ENCODE measurements at regions not wholly inside any gene's neighbourhood (a gene's known extent, or its start where the extent isn't known, plus 50 kb on each side); places are given as distances from the start of the nearest gene placed in this dataset.
"Not testable (repeated sequence)": the region's sequence is repeated elsewhere in the genome, so short reads cannot be mapped to it uniquely, and the experiment has no call there.

DNA sequence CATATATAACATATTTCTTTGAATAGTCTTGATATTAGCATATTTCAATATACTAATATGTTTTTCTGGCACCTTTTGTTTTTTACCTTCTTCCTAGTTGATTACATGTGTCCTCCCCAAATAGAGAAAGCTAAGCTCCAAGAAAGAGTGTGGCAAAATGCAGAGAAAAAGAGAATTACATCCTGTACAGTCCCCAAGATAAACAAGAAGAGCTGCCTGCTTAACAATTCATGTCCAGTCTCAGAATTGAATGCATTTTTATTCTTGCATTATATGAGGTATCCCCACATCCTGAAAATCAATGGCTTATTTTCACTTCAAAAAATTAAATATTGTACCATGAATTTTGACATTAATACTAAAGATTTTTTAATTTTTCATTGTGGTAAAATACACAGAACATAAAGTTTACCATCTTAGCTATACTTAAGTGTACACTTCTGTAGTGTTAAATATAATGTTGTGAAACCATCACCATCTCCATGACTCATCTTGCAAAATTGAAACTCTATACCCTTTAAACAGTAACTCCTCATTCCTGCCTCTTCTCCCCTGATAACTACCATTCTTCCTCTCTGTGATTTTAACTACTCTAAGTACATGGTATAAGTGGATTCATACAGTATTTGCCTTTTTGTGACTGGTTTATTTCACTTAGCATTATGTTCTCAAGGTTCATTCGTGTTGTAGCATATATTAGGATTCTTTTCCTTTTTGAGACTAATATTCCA lies 490.3 kb downstream of the COL12A1 start:
- TF ChIP-seq CTCF (IDR thresholded peaks at IDR 0.05; ENCODE audit: low read depth, low read length, missing control alignments): no peak
- no peak for DNase-seq (ENCODE audit: low read depth)
- in situ Hi-C loops (cut with HindIII; ENCODE audit: low sequenced_read_pairs): no loop called here
- H3K4me3 ChIP-seq (ENCODE audit: low read depth, low read length): no peak overlapping the region

- no peak overlapping the region for H3K4me3 ChIP-seq (ENCODE audit: low read depth, low read length)
- in situ Hi-C loops (cut with HindIII; ENCODE audit: low sequenced_read_pairs): no loop called here
- TF ChIP-seq CTCF (IDR thresholded peaks at IDR 0.05; ENCODE audit: low read depth, low read length, missing control alignments): no peak
- DNase-seq (ENCODE audit: low read depth): no peak
Observed at GRCh38 chr6:74713941-74714340, 491.9 kb downstream of the COL12A1 start.

DNA sequence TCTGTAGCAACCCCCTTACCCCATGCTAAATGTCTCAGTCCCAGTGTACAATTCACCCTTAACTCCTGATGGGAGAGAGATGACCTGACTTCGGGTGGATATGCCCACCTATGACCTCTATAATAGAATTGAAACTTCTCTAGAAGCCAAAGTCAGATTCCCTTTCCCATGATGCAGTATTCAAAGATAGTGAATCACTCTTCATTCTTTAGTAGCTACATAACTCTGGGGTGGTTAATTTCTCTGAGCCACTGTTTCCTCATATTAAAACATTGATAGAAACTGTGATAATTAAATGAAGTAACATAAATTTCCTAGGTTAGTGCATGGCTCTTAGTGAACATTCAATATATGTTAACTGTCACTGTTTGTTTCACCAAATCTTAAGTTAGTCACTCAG lies 500.4 kb downstream of the COL12A1 start:
- DNase-seq (ENCODE audit: low read depth): no peak
- in situ Hi-C loops (cut with HindIII; ENCODE audit: low sequenced_read_pairs): no loop called here
- H3K4me3 ChIP-seq (ENCODE audit: low read depth, low read length): no peak overlapping the region
- no peak for TF ChIP-seq CTCF (IDR thresholded peaks at IDR 0.05; ENCODE audit: low read depth, low read length, missing control alignments)

GRCh38 chr6:74704540-74704939 lies 501.3 kb downstream of the COL12A1 start:
- DNase-seq (ENCODE audit: low read depth); in situ Hi-C loops (cut with HindIII; ENCODE audit: low sequenced_read_pairs); H3K4me3 ChIP-seq (ENCODE audit: low read depth, low read length): not testable (repeated sequence)

DNA sequence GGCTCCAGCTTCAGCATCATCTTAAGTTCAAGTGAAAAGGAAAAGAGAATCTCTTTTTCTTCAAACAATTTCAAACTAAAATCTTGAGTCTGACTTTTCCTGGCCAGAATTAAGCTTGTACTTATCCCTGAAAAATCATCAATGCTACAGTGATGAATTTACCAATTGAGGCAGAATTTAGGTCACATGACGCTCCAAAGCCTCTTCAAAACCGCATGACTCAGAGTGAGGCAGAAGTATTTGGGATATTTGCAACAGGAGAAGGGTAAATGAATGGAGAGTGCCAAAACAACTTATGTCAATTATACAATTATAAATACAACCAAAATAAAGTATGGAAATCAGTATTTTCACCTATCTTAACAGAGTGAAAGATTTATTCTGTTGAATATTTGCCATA lies 515.5 kb downstream of the COL12A1 start:
- TF ChIP-seq CTCF (IDR thresholded peaks at IDR 0.05; ENCODE audit: low read depth, low read length, missing control alignments): no peak
- no peak overlapping the region for H3K4me3 ChIP-seq (ENCODE audit: low read depth, low read length)
- in situ Hi-C loops (cut with HindIII; ENCODE audit: low sequenced_read_pairs): no loop called here
- no peak for DNase-seq (ENCODE audit: low read depth)

DNA sequence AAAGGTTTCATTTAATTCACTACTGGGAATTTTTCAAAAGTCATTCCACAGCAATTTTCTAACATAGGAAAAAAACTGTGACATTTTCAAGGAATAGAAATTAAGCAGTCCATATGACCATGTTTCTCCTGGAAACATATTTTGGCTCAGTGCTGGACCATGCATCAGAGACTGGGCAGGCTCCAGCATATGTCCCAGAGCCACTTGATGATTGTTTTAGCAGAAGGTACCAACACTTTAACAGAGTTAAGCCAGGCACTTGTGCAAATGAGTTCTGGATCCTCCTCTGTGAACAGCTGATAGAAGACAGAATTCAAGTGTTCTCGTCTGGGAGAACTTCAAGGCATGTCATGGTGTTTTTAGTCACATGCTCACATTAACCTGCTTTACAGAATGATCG lies 516.3 kb downstream of the COL12A1 start:
- TF ChIP-seq CTCF (IDR thresholded peaks at IDR 0.05; ENCODE audit: low read depth, low read length, missing control alignments): no peak
- in situ Hi-C loops (cut with HindIII; ENCODE audit: low sequenced_read_pairs): no loop called here
- no peak overlapping the region for H3K4me3 ChIP-seq (ENCODE audit: low read depth, low read length)
- no peak for DNase-seq (ENCODE audit: low read depth)

DNA sequence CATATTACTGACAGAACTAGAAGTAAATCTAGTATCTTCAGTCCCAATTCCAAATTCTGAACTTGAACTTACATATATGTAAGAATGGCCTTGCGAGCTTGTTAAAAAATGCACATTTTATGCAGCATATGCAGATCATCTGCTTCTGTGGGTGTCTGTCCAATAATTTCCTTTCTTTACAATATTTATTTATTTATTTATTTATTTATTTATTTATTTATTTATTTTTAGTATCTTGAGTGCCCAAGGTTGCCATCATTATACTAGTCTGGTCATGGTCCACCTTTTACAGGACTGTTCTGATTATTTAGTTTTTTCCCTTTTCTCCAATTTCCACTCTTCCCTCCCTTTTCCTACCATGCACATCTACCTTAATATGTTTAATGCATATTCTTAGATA lies 528.4 kb downstream of the COL12A1 start:
- TF ChIP-seq CTCF (IDR thresholded peaks at IDR 0.05; ENCODE audit: low read depth, low read length, missing control alignments): no peak
- no peak for DNase-seq (ENCODE audit: low read depth)
- H3K4me3 ChIP-seq (ENCODE audit: low read depth, low read length): no peak overlapping the region
- in situ Hi-C loops (cut with HindIII; ENCODE audit: low sequenced_read_pairs): no loop called here
